ENCODE measurements at regions not wholly inside any gene's neighbourhood (a gene's known extent, or its start where the extent isn't known, plus 50 kb on each side); places are given as distances from the start of the nearest gene placed in this dataset.

- TF ChIP-seq POLR2A (IDR thresholded peaks at IDR 0.05) = no peak
- TF ChIP-seq CTCF (IDR thresholded peaks at IDR 0.05) = no peak
Measured at GRCh38 chr15:50837256-50837770, 71.2 kb upstream of the AP4E1 start.
